ENCODE measurements at regions not wholly inside any gene's neighbourhood (a gene's known extent, or its start where the extent isn't known, plus 50 kb on each side); places are given as distances from the start of the nearest gene placed in this dataset.

DNA sequence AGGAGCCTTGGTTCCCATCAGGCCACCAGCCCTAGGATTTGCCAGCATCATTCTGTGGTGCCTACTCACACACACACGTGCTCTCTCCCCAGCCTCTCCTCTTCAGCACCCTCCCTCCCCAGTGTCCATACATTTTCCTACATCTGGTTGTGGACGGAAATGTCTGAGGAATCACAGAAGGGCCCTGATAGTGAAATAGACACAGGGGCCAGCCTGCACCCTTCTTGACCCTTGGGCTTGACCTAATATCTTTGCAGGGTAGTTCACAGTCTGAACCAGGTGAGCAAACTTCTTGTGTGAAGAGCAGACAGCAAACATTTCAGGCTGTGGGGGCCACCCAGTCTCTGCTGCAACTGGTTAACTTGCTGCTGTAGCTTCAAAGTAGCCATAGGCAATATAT, 108.5 kb upstream of the NXT1 start:
- Histone ChIP-seq H3K36me3 (replicated peaks; ENCODE audit: low read depth, low read length) (no peaks in the 10 kb centered on the region), H3K79me2 (ENCODE audit: low read length) (no peaks in the 10 kb centered on the region), H3K27ac (ENCODE audit: low read length) (no peak overlapping the region), H3K27me3 (ENCODE audit: low read depth, low read length) (peaks cover 52% of the 10 kb centered on the region), H3K4me3 (ENCODE audit: low read length) (no peak overlapping the region), H3K9me3 (ENCODE audit: insufficient read depth, low read length) (no peaks in the 10 kb centered on the region), H3K9ac (ENCODE audit: low read length) (no peak overlapping the region), H3K4me1 (ENCODE audit: low read length) (peaks cover 18% of the 10 kb centered on the region), H2AFZ (ENCODE audit: low read depth, low read length) (no peak overlapping the region), H4K20me1 (ENCODE audit: insufficient read depth, low read length) (0 out of 2 replicates have a peak, but pooled peaks cover 5% of the 10 kb centered on the region), H3K4me2 (ENCODE audit: low read length) (no peak overlapping the region)
- TF ChIP-seq EZH2phosphoT487 (IDR thresholded peaks at IDR 0.05; ENCODE audit: low read depth): no peak
- TF ChIP-seq, protein P1, sequence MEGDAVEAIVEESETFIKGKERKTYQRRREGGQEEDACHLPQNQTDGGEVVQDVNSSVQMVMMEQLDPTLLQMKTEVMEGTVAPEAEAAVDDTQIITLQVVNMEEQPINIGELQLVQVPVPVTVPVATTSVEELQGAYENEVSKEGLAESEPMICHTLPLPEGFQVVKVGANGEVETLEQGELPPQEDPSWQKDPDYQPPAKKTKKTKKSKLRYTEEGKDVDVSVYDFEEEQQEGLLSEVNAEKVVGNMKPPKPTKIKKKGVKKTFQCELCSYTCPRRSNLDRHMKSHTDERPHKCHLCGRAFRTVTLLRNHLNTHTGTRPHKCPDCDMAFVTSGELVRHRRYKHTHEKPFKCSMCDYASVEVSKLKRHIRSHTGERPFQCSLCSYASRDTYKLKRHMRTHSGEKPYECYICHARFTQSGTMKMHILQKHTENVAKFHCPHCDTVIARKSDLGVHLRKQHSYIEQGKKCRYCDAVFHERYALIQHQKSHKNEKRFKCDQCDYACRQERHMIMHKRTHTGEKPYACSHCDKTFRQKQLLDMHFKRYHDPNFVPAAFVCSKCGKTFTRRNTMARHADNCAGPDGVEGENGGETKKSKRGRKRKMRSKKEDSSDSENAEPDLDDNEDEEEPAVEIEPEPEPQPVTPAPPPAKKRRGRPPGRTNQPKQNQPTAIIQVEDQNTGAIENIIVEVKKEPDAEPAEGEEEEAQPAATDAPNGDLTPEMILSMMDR (IDR thresholded peaks at IDR 0.05; ENCODE audit: low read depth, low read length): no peak

DNA sequence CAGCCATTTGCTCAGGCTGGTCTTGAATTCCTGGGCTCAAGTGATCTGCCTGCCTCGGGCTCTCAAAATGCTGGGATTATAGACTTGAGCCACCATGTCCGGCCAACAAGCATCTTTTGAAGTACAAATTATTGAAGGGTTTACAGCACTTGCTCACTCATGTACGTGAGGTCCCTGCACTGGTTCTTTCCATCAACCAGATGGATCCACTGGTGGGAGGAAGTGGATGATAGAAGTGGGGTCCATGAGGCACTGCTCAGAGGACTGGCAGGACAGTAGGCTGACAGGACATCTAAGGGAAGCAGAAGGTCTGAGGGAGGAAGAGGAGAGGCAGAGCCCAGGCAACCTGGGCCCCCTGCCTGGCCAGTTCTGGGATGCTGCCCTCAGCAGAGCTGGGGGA, 109.2 kb upstream of the NXT1 start:
- Histone ChIP-seq H3K4me1 (ENCODE audit: low read length) (peaks cover 11% of the 10 kb centered on the region), H3K79me2 (ENCODE audit: low read length) (no peaks in the 10 kb centered on the region), H3K27ac (ENCODE audit: low read length) (no peak overlapping the region), H3K4me2 (ENCODE audit: low read length) (no peak overlapping the region), H2AFZ (ENCODE audit: low read depth, low read length) (no peak overlapping the region), H3K9ac (ENCODE audit: low read length) (no peak overlapping the region), H3K9me3 (ENCODE audit: insufficient read depth, low read length) (no peaks in the 10 kb centered on the region), H3K27me3 (ENCODE audit: low read depth, low read length) (peaks cover 52% of the 10 kb centered on the region), H4K20me1 (ENCODE audit: insufficient read depth, low read length) (no peaks in the 10 kb centered on the region), H3K36me3 (replicated peaks; ENCODE audit: low read depth, low read length) (no peaks in the 10 kb centered on the region), H3K4me3 (ENCODE audit: low read length) (no peak overlapping the region)
- TF ChIP-seq, protein P1 (IDR thresholded peaks at IDR 0.05; ENCODE audit: low read depth, low read length): no peak
- no peak for TF ChIP-seq EZH2phosphoT487 (IDR thresholded peaks at IDR 0.05; ENCODE audit: low read depth)

DNA sequence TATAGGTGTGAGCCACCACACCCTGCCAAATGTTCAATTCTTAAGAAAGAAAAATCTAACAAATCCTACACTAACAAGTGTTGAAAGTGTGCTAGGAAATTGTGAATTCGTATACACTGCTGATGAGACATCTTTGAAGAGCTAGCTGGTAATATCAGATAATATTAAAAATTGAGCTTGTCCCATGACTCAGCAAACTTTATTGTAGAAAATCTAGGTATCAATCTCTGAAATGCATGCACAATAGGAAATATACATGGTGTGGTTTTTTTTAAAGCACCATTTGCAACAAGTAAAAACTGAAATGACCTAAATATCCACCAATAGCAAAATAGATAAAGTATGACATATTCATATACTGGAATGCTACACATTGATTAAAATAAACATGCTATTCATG, 110.1 kb upstream of the NXT1 start:
- H3K79me2 ChIP-seq (ENCODE audit: low read length): no peaks in the 10 kb centered on the region
- peaks cover 53% of the 10 kb centered on the region for H3K27me3 ChIP-seq (ENCODE audit: low read depth, low read length)
- no peaks in the 10 kb centered on the region for H4K20me1 ChIP-seq (ENCODE audit: insufficient read depth, low read length)
- no peak overlapping the region for H2AFZ ChIP-seq (ENCODE audit: low read depth, low read length)
- H3K9ac ChIP-seq (ENCODE audit: low read length): no peak overlapping the region
- no peaks in the 10 kb centered on the region for H3K36me3 ChIP-seq (replicated peaks; ENCODE audit: low read depth, low read length)
- H3K4me2 ChIP-seq (ENCODE audit: low read length): no peak overlapping the region
- no peaks in the 10 kb centered on the region for H3K9me3 ChIP-seq (ENCODE audit: insufficient read depth, low read length)
- H3K4me1 ChIP-seq (ENCODE audit: low read length): peaks cover 3% of the 10 kb centered on the region; the same call in 1 of the 2 replicates
- no peak overlapping the region for H3K27ac ChIP-seq (ENCODE audit: low read length)
- H3K4me3 ChIP-seq (ENCODE audit: low read length): no peak overlapping the region
- TF ChIP-seq EZH2phosphoT487 (IDR thresholded peaks at IDR 0.05; ENCODE audit: low read depth): no peak
- TF ChIP-seq, protein P1 (IDR thresholded peaks at IDR 0.05; ENCODE audit: low read depth, low read length): no peak

DNA sequence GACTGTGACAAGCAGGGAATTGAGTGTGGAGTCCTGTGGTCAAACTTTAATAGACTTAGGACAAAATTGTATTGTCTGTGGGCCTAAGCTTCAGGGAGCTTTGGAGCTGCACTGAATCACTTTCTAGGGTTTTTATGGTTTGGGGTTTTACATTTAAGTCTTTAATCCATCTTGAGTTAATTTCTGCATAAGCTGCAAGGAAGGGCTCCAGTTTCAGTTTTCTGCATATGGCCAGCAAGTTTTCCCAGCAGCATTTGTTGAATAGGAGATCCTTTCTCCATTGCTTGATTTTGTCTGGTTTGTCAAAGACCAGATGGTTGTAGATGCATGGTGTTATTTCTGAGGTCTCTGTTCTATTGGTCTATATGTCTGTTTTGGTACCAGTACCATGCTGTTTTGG, 113.4 kb upstream of the NXT1 start:
- H3K4me1 ChIP-seq (ENCODE audit: low read length): no peaks in the 10 kb centered on the region
- no peak overlapping the region for H3K27ac ChIP-seq (ENCODE audit: low read length)
- peaks cover 44% of the 10 kb centered on the region for H3K27me3 ChIP-seq (ENCODE audit: low read depth, low read length)

More for the DNA sequence above, 113.4 kb upstream of the NXT1 start:
- no peak overlapping the region for H2AFZ ChIP-seq (ENCODE audit: low read depth, low read length)
- no peak overlapping the region for H3K4me2 ChIP-seq (ENCODE audit: low read length)
- no peaks in the 10 kb centered on the region for H3K9me3 ChIP-seq (ENCODE audit: insufficient read depth, low read length)
- H4K20me1 ChIP-seq (ENCODE audit: insufficient read depth, low read length): no peaks in the 10 kb centered on the region
- H3K36me3 ChIP-seq (replicated peaks; ENCODE audit: low read depth, low read length): no peaks in the 10 kb centered on the region
- H3K9ac ChIP-seq (ENCODE audit: low read length): no peak overlapping the region
- H3K79me2 ChIP-seq (ENCODE audit: low read length): no peaks in the 10 kb centered on the region
- H3K4me3 ChIP-seq (ENCODE audit: low read length): no peak overlapping the region
- TF ChIP-seq, protein P1 (IDR thresholded peaks at IDR 0.05; ENCODE audit: low read depth, low read length): no peak
- no peak for TF ChIP-seq EZH2phosphoT487 (IDR thresholded peaks at IDR 0.05; ENCODE audit: low read depth)
